ENCODE measurements at regions not wholly inside any gene's neighbourhood (a gene's known extent, or its start where the extent isn't known, plus 50 kb on each side); places are given as distances from the start of the nearest gene placed in this dataset.

DNA sequence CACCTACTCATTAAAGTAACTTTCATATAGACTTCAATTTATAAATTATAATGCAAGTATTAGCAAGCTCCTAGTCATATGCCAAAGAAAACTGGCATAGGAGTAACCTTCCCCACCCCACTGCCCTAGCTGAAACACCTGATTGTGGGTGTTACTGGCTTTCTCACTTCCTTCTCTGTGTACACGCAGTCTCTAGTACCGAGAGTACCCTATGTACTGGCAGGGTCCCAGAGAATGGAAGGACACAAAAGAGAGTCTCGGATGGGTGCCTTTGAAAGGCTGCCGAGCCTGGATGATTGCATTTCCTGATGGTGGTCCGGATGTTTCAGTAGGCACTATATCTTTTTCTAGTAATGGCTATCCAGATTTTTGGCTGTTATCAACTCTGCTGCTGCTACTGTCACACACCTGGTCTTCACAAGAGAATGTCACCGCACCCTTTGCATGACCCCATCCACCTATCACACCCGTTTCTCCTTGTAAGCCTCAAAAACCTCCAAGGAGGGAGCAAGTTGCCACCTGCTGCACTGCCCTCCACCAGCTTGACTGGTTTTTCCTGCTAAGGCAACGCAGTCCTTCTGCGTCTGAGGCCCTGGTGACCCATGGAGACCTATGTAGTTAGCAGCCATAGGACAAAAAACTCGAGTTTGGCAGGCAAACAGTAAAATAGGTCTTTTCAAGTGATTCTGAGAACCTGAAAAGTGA is 53.8 kb upstream of the CLINT1 start:
- DNase-seq (ENCODE audit: low read depth): no peak

- no peak for DNase-seq (ENCODE audit: low read depth)
These were observed 52.6 kb upstream of the CLINT1 start for GRCh38 chr5:157911568-157911967.

Data from stimulated activated CD8-positive, alpha-beta memory T cell treated with anti-CD3 and anti-CD28 coated beads, Interleukin-12 subunit alpha, Interleukin-12 subunit beta, amount 100 ng/mL, for 1 hour (primary cell).